Sigmoid colon (tissue), 4 donors: ENCODE measurements at regions not wholly inside any gene's neighbourhood (a gene's known extent, or its start where the extent isn't known, plus 50 kb on each side); places are given as distances from the start of the nearest gene placed in this dataset.

Experiments
- EP300 ChIP-seq, 4 donors: sonication (generic); formaldehyde crosslinking; IDR thresholded peaks; one replicate each; pipeline ENCODE4 v1.6.1; 2017; ENCODE audit warnings: antibody characterized with exemption in 4 of 4
- POLR2A ChIP-seq, 2 donors: fragments of 450-650 bp; IDR thresholded peaks; one replicate each; pipeline ENCODE4 v1.6.1; 2016; ENCODE audit warnings: antibody characterized with exemption in 2 of 2, mild to moderate bottlenecking in 2 of 2, moderate library complexity in 2 of 2
- POLR2AphosphoS5 ChIP-seq, 4 donors: sonication (generic); formaldehyde crosslinking; IDR thresholded peaks; one replicate each; pipeline ENCODE4 v1.6.1; 2017; ENCODE audit warnings: antibody characterized with exemption in 4 of 4
- TF ChIP-seq, protein P1 (sequence below), 4 experiments: fragments of 450-650 bp in 3 of 4; fragments of 200-600 bp in 1 of 4; IDR thresholded peaks; one replicate each; pipeline ENCODE4 v1.5.1; 2016 to 2019; ENCODE audit warnings: antibody characterized with exemption in 4 of 4, mild to moderate bottlenecking in 3 of 4, moderate library complexity in 2 of 4

DNA sequence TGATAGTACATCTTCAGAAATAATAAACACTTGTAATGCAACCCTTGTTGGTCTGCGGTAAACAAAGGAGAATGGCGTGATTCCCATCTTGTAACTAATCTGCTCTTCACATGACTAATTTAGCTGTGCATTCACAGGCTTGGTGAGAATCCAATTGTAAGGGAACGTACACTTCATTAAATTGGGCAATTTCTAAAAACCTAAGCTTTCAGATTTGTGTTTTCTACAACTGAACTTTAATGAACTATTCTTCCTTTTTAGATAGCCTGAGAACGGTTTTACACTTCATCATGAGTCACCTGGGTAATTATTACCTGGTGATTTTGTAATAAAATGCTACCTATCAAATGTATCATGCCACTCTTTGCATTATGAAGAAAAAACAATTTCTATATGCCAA, 306.9 kb downstream of the KLF5 start:
- TF ChIP-seq, protein P1, sequence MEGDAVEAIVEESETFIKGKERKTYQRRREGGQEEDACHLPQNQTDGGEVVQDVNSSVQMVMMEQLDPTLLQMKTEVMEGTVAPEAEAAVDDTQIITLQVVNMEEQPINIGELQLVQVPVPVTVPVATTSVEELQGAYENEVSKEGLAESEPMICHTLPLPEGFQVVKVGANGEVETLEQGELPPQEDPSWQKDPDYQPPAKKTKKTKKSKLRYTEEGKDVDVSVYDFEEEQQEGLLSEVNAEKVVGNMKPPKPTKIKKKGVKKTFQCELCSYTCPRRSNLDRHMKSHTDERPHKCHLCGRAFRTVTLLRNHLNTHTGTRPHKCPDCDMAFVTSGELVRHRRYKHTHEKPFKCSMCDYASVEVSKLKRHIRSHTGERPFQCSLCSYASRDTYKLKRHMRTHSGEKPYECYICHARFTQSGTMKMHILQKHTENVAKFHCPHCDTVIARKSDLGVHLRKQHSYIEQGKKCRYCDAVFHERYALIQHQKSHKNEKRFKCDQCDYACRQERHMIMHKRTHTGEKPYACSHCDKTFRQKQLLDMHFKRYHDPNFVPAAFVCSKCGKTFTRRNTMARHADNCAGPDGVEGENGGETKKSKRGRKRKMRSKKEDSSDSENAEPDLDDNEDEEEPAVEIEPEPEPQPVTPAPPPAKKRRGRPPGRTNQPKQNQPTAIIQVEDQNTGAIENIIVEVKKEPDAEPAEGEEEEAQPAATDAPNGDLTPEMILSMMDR (IDR thresholded peaks at IDR 0.05): no peak
- TF ChIP-seq POLR2A (IDR thresholded peaks at IDR 0.05) (no peak), EP300 (IDR thresholded peaks at IDR 0.05) (no peak), POLR2AphosphoS5 (IDR thresholded peaks at IDR 0.05) (no peak)
